ENCODE measurements at regions not wholly inside any gene's neighbourhood (a gene's known extent, or its start where the extent isn't known, plus 50 kb on each side); places are given as distances from the start of the nearest gene placed in this dataset.

DNA sequence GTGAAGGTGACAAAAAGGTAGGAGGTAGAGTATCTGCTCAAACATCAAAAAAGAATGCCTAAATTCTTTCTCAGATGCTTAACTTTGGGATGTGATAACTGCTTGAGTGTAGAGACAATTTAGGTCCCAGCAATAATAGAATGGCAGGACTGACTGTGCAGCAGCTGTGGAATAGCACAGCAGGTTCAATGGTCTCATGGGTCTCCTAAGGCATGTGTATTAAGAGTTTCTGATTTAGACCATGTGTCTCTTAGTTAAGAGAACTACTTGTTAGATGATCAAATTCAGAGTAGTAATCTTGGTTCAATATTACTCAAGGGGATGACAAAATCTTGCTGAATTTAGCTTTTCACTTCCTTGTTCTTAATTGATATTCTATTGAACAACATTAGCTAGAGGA is 72.0 kb downstream of the ALX1 start:
- no peak for DNase-seq

DNA sequence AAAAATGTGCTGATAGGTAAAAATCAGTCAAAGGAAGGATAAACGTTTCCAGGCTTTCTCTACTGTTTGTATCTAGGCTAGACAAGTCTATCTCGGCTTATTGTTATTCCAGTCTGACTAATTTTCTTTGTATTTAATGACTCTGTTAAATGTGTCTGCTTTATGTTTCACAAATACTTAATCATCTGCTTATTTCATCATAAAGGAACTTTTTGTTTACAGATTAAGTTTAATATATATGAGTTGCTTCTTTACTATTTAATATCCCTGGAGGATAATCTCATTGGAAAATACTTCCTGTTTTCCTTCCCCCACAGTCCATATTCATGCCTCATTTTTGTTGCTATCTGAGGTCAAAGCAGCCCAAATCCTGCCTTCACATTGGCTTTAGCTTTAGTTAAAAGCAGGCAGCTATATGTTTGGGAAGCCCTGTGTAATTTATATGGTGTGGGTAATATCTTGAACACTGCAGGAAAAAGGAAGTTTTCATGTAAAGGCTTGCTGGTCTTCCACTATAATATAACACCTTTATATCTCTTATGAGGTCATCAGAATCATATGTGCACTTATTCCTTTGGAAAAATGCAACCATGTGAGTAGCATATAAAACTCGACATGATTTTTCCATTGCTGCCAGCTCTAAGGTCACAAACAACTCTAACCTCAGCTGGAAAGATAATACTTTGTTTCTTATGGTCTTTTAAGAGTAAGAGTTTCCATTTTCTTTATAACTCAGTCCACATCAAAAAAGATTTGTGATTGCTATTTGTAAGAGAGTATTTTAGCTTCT is 76.8 kb downstream of the ALX1 start:
- no peak for DNase-seq

DNA sequence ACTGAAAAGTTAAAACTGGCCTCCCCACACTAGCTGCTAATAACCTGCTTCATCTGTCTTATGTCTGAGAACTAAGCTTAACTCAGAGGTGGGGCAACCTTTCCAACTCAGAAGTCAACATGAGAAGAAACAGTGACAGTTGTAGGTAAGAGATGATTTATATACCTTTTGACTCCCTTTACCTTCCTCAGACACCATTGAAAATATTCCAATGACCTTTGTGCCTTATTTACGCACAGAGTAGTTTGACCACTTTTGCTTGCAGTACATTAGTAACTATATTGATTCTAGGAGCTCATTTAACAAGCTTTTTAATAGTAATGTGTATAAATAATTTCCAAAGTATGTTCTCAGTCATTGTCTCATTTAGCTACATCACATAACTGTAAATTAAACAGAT is 77.6 kb downstream of the ALX1 start:
- DNase-seq: no peak

- no peak for DNase-seq
Measured at GRCh38 chr12:85358715-85359114, 78.7 kb downstream of the ALX1 start.

GRCh38 chr12:85363382-85364190 is 83.6 kb downstream of the ALX1 start:
- no peak for DNase-seq

DNA sequence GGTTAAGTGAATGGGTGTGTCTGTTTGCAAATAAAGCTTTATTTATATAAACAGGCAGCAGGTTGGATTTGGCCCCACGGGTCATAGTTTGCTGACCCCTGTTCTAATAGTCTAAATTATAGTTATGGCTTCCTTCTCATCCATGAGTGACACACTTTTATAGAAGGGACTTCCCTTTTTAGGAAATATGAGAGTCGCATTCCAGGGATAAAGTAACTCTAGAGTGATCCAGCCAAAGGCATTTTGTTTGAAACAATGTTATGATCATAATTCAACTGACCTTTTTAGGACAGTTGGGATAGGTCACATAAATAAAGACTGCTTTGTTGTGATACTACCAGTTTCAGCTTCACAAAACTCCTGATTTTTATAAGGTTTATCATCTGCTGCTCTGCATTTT is 87.9 kb downstream of the ALX1 start:
- DNase-seq: no peak

DNA sequence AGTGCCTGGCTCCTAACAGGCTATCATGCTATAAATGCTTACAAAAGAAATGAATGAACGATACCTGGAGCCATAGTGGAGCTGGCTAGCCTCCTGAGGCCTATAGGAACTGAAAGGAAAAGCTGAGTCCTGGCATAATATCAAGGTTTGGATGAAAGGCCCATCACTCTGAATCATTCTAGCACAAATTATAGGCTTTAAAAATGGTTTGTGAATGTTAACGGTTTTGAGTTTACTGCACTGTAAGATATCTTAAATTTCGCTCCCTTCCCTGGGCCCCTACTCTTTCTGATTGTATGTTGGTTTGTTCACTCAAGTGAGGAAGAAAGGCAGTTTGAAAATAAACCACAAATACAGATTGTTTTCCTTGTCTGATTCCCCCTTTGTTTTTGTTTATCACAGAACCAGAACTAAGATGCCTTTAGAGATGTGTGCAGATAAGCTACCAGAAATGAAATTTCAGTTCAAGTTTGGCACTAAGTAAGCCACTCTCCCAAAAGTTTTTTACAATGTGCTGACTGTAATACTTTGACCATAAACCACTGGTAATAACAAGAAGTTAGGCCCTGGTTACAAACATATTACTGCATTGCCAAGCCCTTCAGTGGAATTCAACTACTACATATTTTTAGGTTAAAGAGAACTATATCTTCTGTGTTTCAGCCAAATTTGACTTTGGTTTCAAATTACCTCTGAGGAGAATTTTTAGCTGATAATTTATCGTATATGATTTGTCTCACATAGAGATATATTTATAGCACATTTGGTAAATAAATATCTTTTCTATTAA is 89.5 kb downstream of the ALX1 start:
- no peak for DNase-seq

- DNase-seq: no peak
Measured at GRCh38 chr12:85373045-85373444, 93.0 kb downstream of the ALX1 start.

DNA sequence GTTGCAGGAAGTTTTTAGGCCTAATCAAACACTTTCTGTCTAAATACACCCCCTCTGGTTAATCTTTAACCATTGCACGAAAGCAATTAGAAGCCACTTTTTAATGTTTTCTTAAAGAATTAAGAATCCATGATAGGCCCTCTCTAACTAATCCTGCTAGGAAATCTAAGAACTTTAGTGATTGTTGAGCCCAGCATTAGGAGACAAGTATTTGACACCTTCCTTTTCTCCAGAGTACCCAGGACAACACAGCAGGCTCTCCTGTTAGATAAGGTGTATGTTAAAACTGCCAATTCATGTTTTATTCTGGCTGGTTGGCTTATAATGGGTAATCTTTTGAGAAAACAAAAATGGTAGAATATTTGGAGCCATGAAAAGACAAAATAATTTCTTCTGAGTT is 95.0 kb downstream of the ALX1 start:
- no peak for DNase-seq

GRCh38 chr12:85385406-85385805 is 105.4 kb downstream of the ALX1 start:
- DNase-seq: no peak

GRCh38 chr12:85390266-85390665 is 110.2 kb downstream of the ALX1 start:
- DNase-seq: no peak

DNA sequence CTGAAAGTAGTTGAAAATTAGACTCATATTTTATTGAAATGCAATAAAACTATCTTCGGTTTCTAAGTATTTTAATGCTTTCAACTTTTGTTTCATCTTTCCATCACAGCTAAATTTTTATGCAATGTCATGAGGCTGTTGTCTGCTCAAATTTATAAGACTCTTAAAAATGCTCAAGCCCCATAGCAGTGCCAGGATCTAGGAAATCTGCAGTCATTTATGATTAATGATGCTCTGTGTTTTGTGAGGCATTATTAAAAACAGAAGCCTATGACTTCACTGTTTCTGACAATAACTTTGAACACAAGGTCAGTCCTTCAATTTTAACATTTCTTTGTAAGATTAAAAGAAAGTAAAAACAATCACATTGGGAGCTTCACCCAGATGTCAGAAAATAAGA is 112.5 kb downstream of the ALX1 start:
- DNase-seq: no peak

- no peak for DNase-seq
Measured at GRCh38 chr12:85393606-85394005, 113.6 kb downstream of the ALX1 start.

DNA sequence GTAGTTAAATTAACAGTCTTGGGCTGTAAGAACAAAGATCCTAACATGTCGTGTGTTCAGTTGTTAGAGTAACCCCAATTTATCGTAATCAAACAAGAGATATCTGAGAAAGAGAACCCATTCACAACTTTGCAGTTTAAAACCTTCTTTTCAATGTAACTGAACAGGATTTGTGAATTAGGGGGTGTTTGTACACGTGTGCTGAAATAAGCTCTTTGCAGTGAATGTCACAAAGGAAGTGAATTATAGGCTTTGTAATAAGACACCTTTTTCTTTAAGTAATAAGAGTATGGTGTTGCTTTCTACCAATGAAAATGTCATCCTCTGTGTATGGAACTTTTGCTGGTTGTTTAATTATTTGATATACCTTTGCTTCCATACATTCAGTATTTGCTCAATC is 114.0 kb downstream of the ALX1 start:
- no peak for DNase-seq

GRCh38 chr12:85394809-85395208 is 114.8 kb downstream of the ALX1 start:
- DNase-seq: no peak

GRCh38 chr12:85405262-85405661 is 125.2 kb downstream of the ALX1 start:
- DNase-seq: no peak

DNA sequence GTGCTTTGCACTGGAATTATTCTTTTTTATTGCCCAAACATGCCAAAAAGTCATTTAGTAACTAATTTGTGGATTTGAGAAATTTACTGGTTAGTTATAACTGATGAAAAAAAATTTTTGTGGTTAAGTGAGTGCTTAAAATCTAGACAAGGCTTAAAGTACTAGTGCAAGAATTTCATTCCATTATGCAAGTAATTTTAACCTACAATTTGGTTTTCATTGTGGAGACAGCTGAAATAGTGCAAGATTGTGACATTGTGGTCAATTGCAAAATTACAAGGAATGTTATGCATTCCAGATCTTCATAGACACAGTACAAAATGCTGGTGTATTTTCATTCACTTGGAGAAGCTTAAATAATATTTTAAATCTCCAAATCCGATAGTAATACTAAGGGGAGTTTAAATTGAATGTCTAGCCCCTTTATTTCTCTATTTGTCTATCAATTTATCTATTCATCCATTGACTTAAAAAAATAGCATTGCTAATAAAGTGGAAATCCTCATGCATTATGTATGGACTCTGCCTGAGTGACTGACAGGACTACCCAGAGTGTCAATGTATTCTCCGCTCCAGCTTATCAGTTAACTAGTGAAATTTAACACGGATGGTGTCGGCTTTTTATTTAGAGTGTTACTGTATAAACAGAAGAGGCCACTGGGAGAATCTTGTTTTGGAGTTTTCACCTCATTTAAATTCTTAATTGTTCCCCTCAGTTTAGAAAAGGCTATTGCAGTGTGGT is 125.9 kb downstream of the ALX1 start:
- DNase-seq: no peak

DNA sequence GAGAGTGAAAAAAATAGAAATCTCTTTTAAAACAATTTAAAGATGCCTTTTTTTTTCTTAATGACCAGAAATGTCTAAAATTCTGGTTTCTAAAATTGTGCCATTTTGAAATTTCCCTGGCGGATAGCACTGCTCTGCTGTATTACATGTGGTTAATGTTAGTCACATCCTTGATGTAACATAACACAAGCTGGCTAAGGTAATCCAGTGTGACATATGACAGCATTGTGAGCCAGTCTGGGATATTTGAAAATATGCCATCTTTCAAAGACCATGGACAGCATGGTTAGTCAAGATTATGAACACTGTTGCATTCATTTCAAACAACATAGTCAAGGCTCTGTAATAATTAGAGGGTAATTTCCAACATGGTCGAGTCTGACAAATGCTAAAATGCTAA is 133.2 kb downstream of the ALX1 start:
- no peak for DNase-seq

DNA sequence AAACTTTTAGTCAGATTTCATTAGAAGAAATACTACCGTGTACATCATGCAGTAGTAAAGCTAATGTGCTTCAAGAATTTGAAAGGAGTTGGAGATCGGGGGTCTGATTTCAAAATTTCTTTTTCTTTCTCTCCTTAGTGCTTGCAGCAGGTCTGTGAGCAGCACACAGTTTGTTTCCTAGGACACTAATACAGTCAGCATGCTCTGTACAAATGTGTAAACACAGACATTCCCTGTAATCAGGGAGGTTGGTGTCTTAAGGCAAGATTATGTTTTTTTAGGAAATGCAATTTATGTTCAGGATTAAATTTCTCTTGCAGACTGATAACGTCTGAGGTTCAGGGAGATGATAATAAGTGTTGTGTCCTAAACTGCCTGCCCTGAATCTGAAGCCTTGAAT is 142.7 kb downstream of the ALX1 start:
- no peak for DNase-seq

DNA sequence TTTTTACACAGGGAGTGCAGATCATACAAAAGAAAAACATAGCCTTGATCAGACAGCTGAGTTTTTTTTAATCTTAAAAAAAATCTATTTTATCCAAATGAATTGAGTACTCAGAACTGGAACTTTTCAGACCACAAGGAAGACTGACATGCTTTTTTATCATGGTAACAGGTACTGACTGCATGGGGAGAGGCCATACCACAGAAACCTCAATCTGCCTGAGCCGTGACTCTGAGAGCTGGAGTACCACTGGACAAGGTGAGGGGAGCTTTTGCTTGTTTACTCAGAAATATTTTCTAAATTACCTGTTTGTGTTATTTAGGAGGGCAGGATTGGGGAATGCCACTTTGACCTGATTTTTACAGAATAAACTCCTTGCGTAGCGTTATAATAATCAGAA is 143.9 kb downstream of the ALX1 start:
- no peak for DNase-seq

DNA sequence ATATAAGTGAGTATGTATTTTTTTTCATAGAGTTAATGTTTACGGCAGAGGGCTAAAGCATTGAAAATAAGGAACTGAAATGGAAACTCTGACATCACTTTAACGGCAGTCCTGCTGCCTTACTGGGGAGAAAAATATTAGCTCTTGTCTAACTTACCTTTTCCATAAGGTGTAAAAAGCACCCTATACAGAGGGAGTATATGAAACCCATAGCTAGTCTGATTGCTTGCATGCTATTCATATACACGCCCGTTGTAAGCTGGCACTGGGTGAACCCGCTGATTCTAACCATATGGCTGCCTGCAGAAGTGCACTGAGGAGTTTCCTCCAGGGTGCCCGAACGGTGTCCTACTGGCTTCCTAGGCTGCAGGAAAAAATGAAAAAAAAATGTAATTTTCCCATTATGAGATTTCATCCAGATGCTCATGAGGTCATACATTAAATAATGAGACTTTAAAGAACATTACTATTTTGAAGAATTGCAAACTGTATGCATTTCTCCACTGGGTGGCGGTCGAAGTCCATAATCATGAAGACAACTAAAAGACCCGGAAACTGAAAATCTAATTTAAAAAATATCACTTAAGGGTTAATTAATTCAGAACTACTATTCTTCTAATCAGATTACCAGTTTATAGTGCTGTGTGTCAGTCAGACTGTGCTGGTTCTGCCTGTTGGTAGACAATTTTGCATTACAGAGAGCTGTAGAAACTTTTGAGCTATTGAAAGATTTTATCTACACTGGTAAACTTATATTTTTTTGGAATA is 144.7 kb downstream of the ALX1 start:
- no peak for DNase-seq

DNA sequence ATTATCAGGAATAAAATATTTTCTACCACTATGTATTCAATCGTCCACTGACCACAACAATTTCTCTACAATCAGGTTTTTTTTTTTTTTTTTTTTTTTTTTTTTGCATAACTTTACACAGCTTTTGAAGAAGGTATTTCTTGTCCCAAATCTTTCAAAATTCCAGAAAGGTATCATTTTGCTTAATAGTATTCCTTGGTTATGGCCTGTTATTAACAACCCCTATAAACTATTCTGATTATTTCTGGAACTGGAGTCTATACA is 145.3 kb downstream of the ALX1 start:
- DNase-seq: no peak
